HCT116 (cell line): ENCODE measurements at regions not wholly inside any gene's neighbourhood (a gene's known extent, or its start where the extent isn't known, plus 50 kb on each side); places are given as distances from the start of the nearest gene placed in this dataset.

ENCODE experiments used
- POLR2AphosphoS5 ChIP-seq: IDR thresholded peaks from 2 replicates; pipeline ENCODE4 v1.6.1; 2011; ENCODE audit warnings: mild to moderate bottlenecking, low read depth, low read length, moderate library complexity
- YY1 ChIP-seq: IDR thresholded peaks from 2 replicates; pipeline ENCODE4 v1.6.1; 2011; ENCODE audit warnings: low read length, low read depth, moderate library complexity, mild to moderate bottlenecking; ENCODE audit not compliant: insufficient replicate concordance; ENCODE audit errors: extremely low read depth
- TF ChIP-seq, protein P1 (sequence below), 3 experiments: fragments of 200-600 bp in 1 of 3; sonication (generic) in 1 of 3; IDR thresholded peaks in 2 of 3; conservative IDR thresholded peaks in 1 of 3; 2 replicates each; pipeline ENCODE4 v1.5.1; 2012 to 2017; ENCODE audit warnings: low read depth in 2 of 3, low read length in 2 of 3, antibody characterized with exemption in 1 of 3, borderline replicate concordance in 1 of 3, control low read depth in 1 of 3, mild to moderate bottlenecking in 1 of 3, mixed read lengths in 1 of 3, mixed run types in 1 of 3, moderate library complexity in 1 of 3; ENCODE audit not compliant: insufficient read depth in 1 of 3

- TF ChIP-seq, protein P1, sequence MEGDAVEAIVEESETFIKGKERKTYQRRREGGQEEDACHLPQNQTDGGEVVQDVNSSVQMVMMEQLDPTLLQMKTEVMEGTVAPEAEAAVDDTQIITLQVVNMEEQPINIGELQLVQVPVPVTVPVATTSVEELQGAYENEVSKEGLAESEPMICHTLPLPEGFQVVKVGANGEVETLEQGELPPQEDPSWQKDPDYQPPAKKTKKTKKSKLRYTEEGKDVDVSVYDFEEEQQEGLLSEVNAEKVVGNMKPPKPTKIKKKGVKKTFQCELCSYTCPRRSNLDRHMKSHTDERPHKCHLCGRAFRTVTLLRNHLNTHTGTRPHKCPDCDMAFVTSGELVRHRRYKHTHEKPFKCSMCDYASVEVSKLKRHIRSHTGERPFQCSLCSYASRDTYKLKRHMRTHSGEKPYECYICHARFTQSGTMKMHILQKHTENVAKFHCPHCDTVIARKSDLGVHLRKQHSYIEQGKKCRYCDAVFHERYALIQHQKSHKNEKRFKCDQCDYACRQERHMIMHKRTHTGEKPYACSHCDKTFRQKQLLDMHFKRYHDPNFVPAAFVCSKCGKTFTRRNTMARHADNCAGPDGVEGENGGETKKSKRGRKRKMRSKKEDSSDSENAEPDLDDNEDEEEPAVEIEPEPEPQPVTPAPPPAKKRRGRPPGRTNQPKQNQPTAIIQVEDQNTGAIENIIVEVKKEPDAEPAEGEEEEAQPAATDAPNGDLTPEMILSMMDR (IDR thresholded peaks at IDR 0.05 in 2 of 3, conservative IDR thresholded peaks at IDR 0.05 in 1 of 3; ENCODE audit: borderline replicate concordance in 1 of 3, insufficient read depth in 1 of 3, low read depth in 2 of 3, low read length in 2 of 3): no peak
- no peak for TF ChIP-seq POLR2AphosphoS5
- TF ChIP-seq YY1: no peak
These were observed 96.6 kb downstream of the LHX2 start for GRCh38 chr9:124108216-124108615.
